ENCODE measurements at regions not wholly inside any gene's neighbourhood (a gene's known extent, or its start where the extent isn't known, plus 50 kb on each side); places are given as distances from the start of the nearest gene placed in this dataset.

DNA sequence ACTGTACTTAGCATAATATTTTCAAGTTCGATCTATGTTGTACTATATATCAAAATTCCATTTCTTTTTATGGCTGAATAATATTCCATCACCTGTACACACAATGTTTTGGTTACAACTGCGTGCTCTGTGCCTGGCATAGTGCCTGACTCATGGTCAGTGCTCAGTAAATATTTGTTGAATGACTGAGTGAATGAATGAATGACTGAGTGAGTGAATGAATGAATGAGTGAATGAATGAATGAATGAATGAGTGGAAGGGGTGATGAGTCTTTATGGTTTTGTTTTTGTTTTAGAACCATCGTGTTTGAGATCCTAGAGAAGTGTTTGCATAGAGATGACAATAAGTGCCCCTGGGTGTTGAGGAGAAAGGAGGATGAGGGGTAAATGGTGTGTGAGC is 155.3 kb downstream of the MRM1 start:
- FAIRE-seq (no peak), DNase-seq (ENCODE audit: insufficient read length, low spot score) (no peak)
- TF ChIP-seq, protein P1, sequence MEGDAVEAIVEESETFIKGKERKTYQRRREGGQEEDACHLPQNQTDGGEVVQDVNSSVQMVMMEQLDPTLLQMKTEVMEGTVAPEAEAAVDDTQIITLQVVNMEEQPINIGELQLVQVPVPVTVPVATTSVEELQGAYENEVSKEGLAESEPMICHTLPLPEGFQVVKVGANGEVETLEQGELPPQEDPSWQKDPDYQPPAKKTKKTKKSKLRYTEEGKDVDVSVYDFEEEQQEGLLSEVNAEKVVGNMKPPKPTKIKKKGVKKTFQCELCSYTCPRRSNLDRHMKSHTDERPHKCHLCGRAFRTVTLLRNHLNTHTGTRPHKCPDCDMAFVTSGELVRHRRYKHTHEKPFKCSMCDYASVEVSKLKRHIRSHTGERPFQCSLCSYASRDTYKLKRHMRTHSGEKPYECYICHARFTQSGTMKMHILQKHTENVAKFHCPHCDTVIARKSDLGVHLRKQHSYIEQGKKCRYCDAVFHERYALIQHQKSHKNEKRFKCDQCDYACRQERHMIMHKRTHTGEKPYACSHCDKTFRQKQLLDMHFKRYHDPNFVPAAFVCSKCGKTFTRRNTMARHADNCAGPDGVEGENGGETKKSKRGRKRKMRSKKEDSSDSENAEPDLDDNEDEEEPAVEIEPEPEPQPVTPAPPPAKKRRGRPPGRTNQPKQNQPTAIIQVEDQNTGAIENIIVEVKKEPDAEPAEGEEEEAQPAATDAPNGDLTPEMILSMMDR (IDR thresholded peaks at IDR 0.05; ENCODE audit: insufficient read depth, missing control alignments), result no peak

DNA sequence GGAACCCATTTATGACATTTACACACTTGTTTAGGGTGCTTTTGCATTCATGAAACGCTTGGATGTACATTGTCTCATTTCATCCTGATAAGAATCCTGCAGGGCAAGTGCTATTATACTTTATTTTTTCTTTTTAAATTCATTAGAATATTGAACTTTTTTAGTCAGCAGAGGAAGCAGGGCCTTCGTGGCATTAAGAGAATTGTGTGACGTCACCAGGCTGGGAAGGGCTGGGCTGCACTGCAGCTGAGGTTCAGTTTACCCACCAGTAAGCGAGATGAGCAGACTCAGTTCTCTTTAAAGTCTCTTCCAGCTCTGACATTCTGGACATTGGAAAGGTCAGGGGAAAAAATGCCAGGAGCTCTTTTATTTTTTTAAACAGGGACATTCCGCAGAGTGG is 159.0 kb downstream of the MRM1 start:
- TF ChIP-seq, protein P1 (IDR thresholded peaks at IDR 0.05; ENCODE audit: insufficient read depth, missing control alignments), result no peak
- no peak for FAIRE-seq
- no peak for DNase-seq (ENCODE audit: insufficient read length, low spot score)

DNA sequence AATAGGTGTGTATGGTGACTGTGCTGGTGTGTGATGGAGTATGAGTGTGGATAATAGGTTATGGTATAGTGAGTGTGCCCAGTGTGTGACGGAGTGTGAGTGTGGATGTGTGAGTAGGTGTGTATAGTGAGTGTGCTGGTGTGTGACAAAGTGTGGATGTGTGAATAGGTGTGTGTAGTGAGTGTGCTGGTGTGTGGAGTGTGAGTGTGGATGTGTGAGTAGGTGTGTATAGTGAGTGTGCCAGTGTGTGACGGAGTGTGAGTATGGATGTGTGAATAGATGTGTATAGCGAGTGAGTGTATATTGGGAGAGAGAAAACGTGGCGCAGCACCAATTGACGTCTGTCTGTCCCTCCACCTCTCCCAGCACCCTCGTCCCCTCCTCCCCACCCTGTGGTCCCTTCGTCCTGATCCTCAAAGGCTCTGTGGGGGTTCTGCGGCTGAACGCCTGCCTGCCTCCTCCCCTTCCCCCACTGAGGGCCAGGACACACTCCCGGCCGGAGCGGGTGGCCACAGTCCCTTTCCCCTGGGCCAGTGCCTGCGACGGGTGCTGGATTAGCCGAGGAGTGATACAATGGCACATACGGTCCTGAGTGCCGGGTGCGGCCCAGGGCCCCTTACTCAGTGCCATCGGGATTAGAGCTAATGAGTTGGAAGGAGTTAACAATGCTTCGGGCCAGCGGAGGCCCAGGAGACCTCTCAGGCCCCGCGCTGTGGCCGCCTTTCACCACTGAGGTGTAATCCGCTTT is 160.0 kb downstream of the MRM1 start:
- no peak for FAIRE-seq
- DNase-seq (ENCODE audit: insufficient read length, low spot score), result no peak
- TF ChIP-seq, protein P1 (IDR thresholded peaks at IDR 0.05; ENCODE audit: insufficient read depth, missing control alignments), result no peak

DNA sequence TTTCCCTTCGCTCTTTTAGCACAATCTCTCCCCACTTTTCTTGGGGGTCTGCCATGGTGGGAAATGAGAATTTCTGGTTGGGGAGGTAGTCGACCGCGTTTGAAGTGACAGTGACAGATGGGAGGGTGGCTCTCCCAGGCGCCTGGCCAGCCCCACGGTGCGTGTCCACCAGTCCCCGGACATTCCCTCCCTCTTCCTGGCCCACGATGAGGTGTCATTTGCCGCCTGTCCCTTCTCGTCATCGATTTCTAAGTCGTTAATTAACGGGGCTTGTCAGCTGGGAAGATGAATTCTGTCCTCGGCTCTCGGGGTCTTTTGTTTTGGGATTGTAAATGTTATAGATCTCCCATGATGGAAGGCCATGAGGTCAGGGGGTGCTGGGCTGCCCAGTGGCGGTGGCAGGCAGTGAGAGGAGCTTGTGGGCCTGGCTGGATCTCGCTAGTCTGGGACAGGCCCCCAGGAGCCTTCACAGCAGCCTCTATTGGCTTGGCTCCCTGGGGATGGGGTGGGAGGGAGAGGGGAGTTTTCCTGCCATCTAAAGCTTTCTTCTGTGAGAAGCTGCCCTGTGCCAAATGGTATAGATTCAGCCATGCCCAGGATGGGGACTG is 164.2 kb downstream of the MRM1 start:
- TF ChIP-seq, protein P1 (IDR thresholded peaks at IDR 0.05; ENCODE audit: insufficient read depth, missing control alignments), result no peak
- FAIRE-seq (no peak), DNase-seq (ENCODE audit: insufficient read length, low spot score) (no peak)

DNA sequence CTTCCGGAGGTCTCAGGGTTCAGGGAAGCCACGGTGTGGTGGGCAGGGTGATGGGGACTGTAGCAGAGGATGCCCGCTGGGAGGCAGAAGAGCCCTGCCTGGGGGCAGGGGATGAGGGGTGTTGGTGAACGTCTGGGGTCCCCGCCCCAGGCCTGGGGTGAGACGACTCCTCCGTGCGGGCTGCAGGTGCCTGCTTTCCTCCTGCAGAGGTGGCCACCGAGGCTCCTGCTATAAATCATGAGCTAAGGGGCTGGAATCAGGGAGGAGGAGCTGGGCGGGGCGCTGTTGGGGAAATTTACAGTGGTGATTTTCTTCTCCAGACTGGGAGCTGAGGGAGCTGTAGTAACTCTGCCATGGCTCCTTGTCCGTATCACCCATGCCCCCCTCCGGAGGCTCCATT is 167.0 kb downstream of the MRM1 start:
- no peak for DNase-seq (ENCODE audit: insufficient read length, low spot score)

DNA sequence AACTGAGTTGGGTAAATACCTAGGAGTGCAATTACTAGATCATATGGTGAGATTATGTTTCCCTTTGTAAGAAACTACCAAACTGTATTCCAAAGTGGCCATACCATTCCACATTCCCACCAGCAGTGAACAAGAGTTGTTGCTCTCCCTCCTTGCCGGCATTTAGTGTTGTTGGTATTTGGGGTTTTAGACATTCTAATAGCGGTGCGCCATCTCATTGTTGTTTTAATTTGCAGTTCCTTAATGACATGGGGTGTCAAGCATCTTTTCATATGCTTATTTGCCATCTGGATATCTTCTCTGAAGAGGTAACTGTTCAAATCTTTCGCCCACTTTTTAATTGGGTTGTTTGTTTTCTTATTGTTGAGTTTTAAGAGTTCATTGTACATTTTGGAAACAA is 164.2 kb upstream of the LHX1 start:
- DNase-seq (ENCODE audit: insufficient read length, low spot score), result no peak
- TF ChIP-seq, protein P1 (IDR thresholded peaks at IDR 0.05; ENCODE audit: insufficient read depth, missing control alignments), result no peak
- FAIRE-seq, result no peak

More for the DNA sequence above, 167.0 kb downstream of the MRM1 start:
- no peak for FAIRE-seq
- TF ChIP-seq, protein P1 (IDR thresholded peaks at IDR 0.05; ENCODE audit: insufficient read depth, missing control alignments), result no peak

DNA sequence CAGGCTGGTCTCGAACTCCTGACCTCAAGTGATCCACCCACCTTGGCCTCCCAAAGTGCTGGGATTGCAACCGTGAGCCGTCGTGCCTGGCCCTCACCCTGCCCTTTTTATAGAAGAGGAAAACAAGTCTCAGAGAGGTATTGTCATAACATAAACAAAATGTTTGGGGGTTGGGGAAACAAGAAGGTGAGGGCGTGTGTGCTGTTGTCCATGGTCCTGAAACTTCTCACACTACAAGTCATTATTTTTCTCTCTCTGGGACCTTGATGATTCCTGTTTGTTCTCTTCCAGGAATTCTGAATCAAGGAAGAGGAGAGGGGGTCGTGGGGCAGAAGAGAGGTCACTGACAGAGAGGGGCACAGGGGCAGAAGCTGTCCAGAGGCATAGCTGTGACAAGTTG is 160.2 kb upstream of the LHX1 start:
- DNase-seq (ENCODE audit: insufficient read length, low spot score) (no peak), FAIRE-seq (no peak)
- TF ChIP-seq, protein P1 (IDR thresholded peaks at IDR 0.05; ENCODE audit: insufficient read depth, missing control alignments), result no peak
